SK-N-MC (cell line): ENCODE measurements at regions not wholly inside any gene's neighbourhood (a gene's known extent, or its start where the extent isn't known, plus 50 kb on each side); places are given as distances from the start of the nearest gene placed in this dataset.

Experiments used
- EZH2 ChIP-seq: fragments of 200-600 bp; sonication (generic); IDR thresholded peaks from one replicate; pipeline ENCODE4 v1.6.1; 2017; ENCODE audit warnings: antibody characterized with exemption
- POLR2AphosphoS5 ChIP-seq: IDR thresholded peaks from 2 replicates; pipeline ENCODE4 v1.6.1; 2012; ENCODE audit warnings: mild to moderate bottlenecking, low read depth, low read length, borderline replicate concordance

DNA sequence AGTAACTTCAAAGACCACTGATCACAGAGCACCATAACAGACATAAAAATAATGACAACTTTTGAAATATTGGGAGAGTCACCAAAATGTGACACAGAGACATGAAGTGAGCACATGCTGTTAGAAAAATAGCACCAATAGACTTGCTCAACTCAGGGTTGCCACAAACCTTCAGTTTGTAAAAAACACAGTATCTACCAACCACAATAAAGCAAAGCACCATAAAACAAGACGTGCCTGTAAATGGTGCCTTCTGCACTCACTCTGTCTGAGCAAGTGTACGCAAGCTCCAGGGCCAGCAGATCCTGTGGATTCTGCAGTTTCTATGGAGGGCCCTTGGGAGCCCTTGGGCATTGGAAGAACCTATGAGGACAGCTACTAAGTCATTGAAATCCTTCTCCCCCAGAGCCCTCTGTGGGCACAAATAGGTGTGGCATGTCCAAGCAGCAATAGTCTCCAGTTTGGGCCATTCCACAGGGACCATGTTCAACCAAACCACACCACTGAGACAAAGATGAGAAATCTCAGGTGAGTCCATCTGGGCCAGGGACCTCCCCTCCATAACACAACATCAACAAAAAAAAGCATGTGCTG is 116.9 kb upstream of the RAB4A start:
- no peak for TF ChIP-seq POLR2AphosphoS5
- no peak for TF ChIP-seq EZH2
